CD14-positive monocyte (primary cell): ENCODE measurements at regions not wholly inside any gene's neighbourhood (a gene's known extent, or its start where the extent isn't known, plus 50 kb on each side); places are given as distances from the start of the nearest gene placed in this dataset.

ENCODE experiments used
- DNase-seq, 3 donors: peaks; one replicate each; pipeline ENCODE4 v3.0.0-alpha.2; 2011 to 2022
- H2AFZ ChIP-seq: 2 replicates; pipeline ENCODE4 v1.6.0; 2012; ENCODE audit warnings: mild to moderate bottlenecking, low read depth, low read length, inconsistent platforms; ENCODE audit not compliant: insufficient read depth, poor library complexity, severe bottlenecking
- H3K27ac ChIP-seq, 2 donors: 1 replicate in 1 of 2; 2 replicates in 1 of 2; pipeline ENCODE4 v1.5.1; 2012 to 2013; ENCODE audit warnings: low read length in 2 of 2, control low read depth in 1 of 2, inconsistent platforms in 1 of 2, low read depth in 1 of 2, mild to moderate bottlenecking in 1 of 2
- H3K27me3 ChIP-seq, 2 donors: one replicate each; pipeline versions ENCODE4 v1.6.0 to v1.6.1; 2011 to 2013; ENCODE audit warnings: low read length in 2 of 2; ENCODE audit not compliant: control insufficient read depth in 2 of 2, insufficient read depth in 2 of 2
- H3K36me3 ChIP-seq, 2 donors: replicated peaks in 1 of 2; 1 replicate in 1 of 2; 2 replicates in 1 of 2; pipeline versions ENCODE4 v1.5.1 to v1.6.1; 2012 to 2013; ENCODE audit warnings: low read length in 2 of 2, control low read depth in 1 of 2, inconsistent platforms in 1 of 2, mild to moderate bottlenecking in 1 of 2; ENCODE audit not compliant: insufficient read depth in 2 of 2, control insufficient read depth in 1 of 2
- H3K4me1 ChIP-seq, 2 donors: 1 replicate in 1 of 2; 2 replicates in 1 of 2; pipeline versions ENCODE4 v1.5.1 to v1.6.1; 2012 to 2013; ENCODE audit warnings: low read length in 2 of 2, control low read depth in 1 of 2, inconsistent platforms in 1 of 2, mild to moderate bottlenecking in 1 of 2, moderate library complexity in 1 of 2; ENCODE audit not compliant: insufficient read depth in 2 of 2, control insufficient read depth in 1 of 2
- H3K4me2 ChIP-seq: replicated peaks from 2 replicates; pipeline ENCODE3; 2012; ENCODE audit warnings: low read length, moderate library complexity, mild to moderate bottlenecking; ENCODE audit not compliant: poor library complexity, severe bottlenecking; ENCODE audit errors: extremely low read depth
- H3K4me3 ChIP-seq, 3 experiments: fragments of 200-600 bp in 1 of 3; sonication (generic) in 1 of 3; replicated peaks in 1 of 3; 1 replicate in 2 of 3; 2 replicates in 1 of 3; pipeline ENCODE4 v1.5.1; 2011 to 2013; ENCODE audit warnings: low read length in 3 of 3, mild to moderate bottlenecking in 3 of 3, control low read depth in 2 of 3, low read depth in 2 of 3, inconsistent platforms in 1 of 3, moderate library complexity in 1 of 3
- H3K79me2 ChIP-seq: 2 replicates; pipeline ENCODE4 v1.6.0; 2012; ENCODE audit warnings: mild to moderate bottlenecking, control low read depth, inconsistent platforms, low read length, moderate library complexity; ENCODE audit not compliant: insufficient read depth
- H3K9ac ChIP-seq: 2 replicates; pipeline ENCODE4 v1.6.0; 2017; ENCODE audit warnings: low read length, mild to moderate bottlenecking; ENCODE audit not compliant: insufficient read depth, poor library complexity, severe bottlenecking
- H3K9me3 ChIP-seq, 2 donors: replicated peaks in 1 of 2; 1 replicate in 1 of 2; 2 replicates in 1 of 2; pipeline versions ENCODE4 v1.5.1 to v1.6.1; 2012 to 2013; ENCODE audit warnings: low read length in 2 of 2, control low read depth in 1 of 2; ENCODE audit not compliant: control insufficient read depth in 1 of 2, insufficient read depth in 1 of 2
- H4K20me1 ChIP-seq: 2 replicates; pipeline ENCODE4 v1.6.0; 2012; ENCODE audit warnings: mild to moderate bottlenecking, low read length, control low read depth, moderate library complexity; ENCODE audit not compliant: insufficient read depth
- H3K27ac Mint-ChIP-seq, 7 donors: one replicate each; pipeline ENCODE4 v1.8.0; 2020; ENCODE audit warnings: mild to moderate bottlenecking in 7 of 7, mixed read lengths in 7 of 7, moderate library complexity in 6 of 7, inconsistent platforms in 2 of 7
- H3K27me3 Mint-ChIP-seq, 3 donors: one replicate each; pipeline ENCODE4 v1.8.0; 2021 to 2022; ENCODE audit warnings: low read depth in 3 of 3, mild to moderate bottlenecking in 3 of 3, mixed read lengths in 3 of 3, moderate library complexity in 3 of 3, inconsistent platforms in 1 of 3
- H3K36me3 Mint-ChIP-seq, 2 donors: one replicate each; pipeline ENCODE4 v1.8.0; 2020; ENCODE audit warnings: mixed read lengths in 2 of 2, inconsistent platforms in 1 of 2, mild to moderate bottlenecking in 1 of 2
- H3K4me1 Mint-ChIP-seq: one replicate; pipeline ENCODE4 v1.8.0; 2020; ENCODE audit warnings: mild to moderate bottlenecking, mixed read lengths
- H3K4me3 Mint-ChIP-seq, 2 donors: one replicate each; pipeline ENCODE4 v1.8.0; 2020; ENCODE audit warnings: mild to moderate bottlenecking in 2 of 2, mixed read lengths in 2 of 2, moderate library complexity in 1 of 2
- H3K9me3 Mint-ChIP-seq, 7 donors: one replicate each; pipeline ENCODE4 v1.8.0; 2020 to 2022; ENCODE audit warnings: mixed read lengths in 7 of 7, mild to moderate bottlenecking in 6 of 7, moderate library complexity in 6 of 7, inconsistent platforms in 2 of 7
- CTCF ChIP-seq: fragments of 200-600 bp; IDR thresholded peaks from one replicate; pipeline ENCODE4 v1.8.0; 2022; ENCODE audit warnings: antibody characterized with exemption, mild to moderate bottlenecking
- WGBS: methylation state at CpG from one replicate; pipeline ENCODE4 v1.1.5; 2013; ENCODE audit warnings: missing lambda C conversion rate; ENCODE audit not compliant: insufficient coverage; 5-methylcytosine and 5-hydroxymethylcytosine counted together
- intact Hi-C, 2 donors: fragments of 100-400 bp; cut with micrococcal nuclease; formaldehyde crosslinking; loops; one replicate each; pipeline versions ENCODE4 v1.15.0 to v1.15.1; 2023

GRCh38 chr15:35980719-35981118 is 434.8 kb upstream of the DPH6 start:
- DNase-seq: no peak
- no peak overlapping the region for H3K4me3 ChIP-seq
- Mint-ChIP-seq H3K4me1 (no peaks in the 10 kb centered on the region), H3K36me3 (no peaks in the 10 kb centered on the region), H3K27ac (no peak overlapping the region), H3K27me3 (no peaks in the 10 kb centered on the region), H3K9me3 (peaks cover 0 to 7% (median 5%) of the 10 kb centered on the region in 7 donors), H3K4me3 (no peak overlapping the region)
- H3K79me2 ChIP-seq: no peaks in the 10 kb centered on the region
- no peak overlapping the region for H3K4me2 ChIP-seq
- H3K27me3 ChIP-seq: no peaks in the 10 kb centered on the region
- intact Hi-C loops: no loop called here
- H2AFZ ChIP-seq: no peak overlapping the region
- H3K4me1 ChIP-seq: no peaks in the 10 kb centered on the region
- H3K27ac ChIP-seq: no peak overlapping the region
- no peak for TF ChIP-seq CTCF
- H3K36me3 ChIP-seq: no peaks in the 10 kb centered on the region
- peaks cover 5 to 13% of the 10 kb centered on the region in 2 donors for H3K9me3 ChIP-seq
- no peaks in the 10 kb centered on the region for H4K20me1 ChIP-seq
- H3K9ac ChIP-seq: no peak overlapping the region

- no CpG with 5 or more reads among the region's 7 CpGs for WGBS
- Histone ChIP-seq H2AFZ (no peak overlapping the region), H4K20me1 (no peaks in the 10 kb centered on the region), H3K79me2 (no peaks in the 10 kb centered on the region), H3K27me3 (no peaks in the 10 kb centered on the region), H3K4me1 (no peaks in the 10 kb centered on the region), H3K4me3 (no peak overlapping the region), H3K36me3 (no peaks in the 10 kb centered on the region), H3K4me2 (no peak overlapping the region), H3K27ac (no peak overlapping the region), H3K9me3 (no peaks in the 10 kb centered on the region), H3K9ac (no peak overlapping the region)
- H3K27ac Mint-ChIP-seq: no peak overlapping the region
- TF ChIP-seq CTCF: no peak
- no peaks in the 10 kb centered on the region for H3K4me1 Mint-ChIP-seq
- intact Hi-C loops: no loop called here
- DNase-seq: no peak
- H3K9me3 Mint-ChIP-seq: peaks cover 0 to 2% (median under 1%) of the 10 kb centered on the region in 7 donors
- no peaks in the 10 kb centered on the region for H3K36me3 Mint-ChIP-seq
- no peak overlapping the region for H3K4me3 Mint-ChIP-seq
- H3K27me3 Mint-ChIP-seq: peaks cover 0 to 1% (median 0%) of the 10 kb centered on the region in 3 donors
These were observed 440.3 kb upstream of the DPH6 start for GRCh38 chr15:35986191-35986721.
